T-helper 2 cell (primary cell): ENCODE measurements at regions not wholly inside any gene's neighbourhood (a gene's known extent, or its start where the extent isn't known, plus 50 kb on each side); places are given as distances from the start of the nearest gene placed in this dataset.

Experiments used
- DNase-seq, 5 experiments: peaks; one replicate each; pipeline versions ENCODE4 v3.0.0 to v3.0.0-alpha.2; 2012 to 2022

- peak in 1 of 5 experiments; percentile 30 for DNase-seq
These were observed 51.0 kb upstream of the TFAP2A start for GRCh38 chr6:10465629-10466499.
